AG20443 (cell line): ENCODE measurements at regions not wholly inside any gene's neighbourhood (a gene's known extent, or its start where the extent isn't known, plus 50 kb on each side); places are given as distances from the start of the nearest gene placed in this dataset.
"Not testable (repeated sequence)": the region's sequence is repeated elsewhere in the genome, so short reads cannot be mapped to it uniquely, and the experiment has no call there.

ENCODE experiments used
- DNase-seq: peaks from one replicate; pipeline ENCODE4 v3.0.0; 2012; ENCODE audit warnings: low spot score, mixed read lengths

DNA sequence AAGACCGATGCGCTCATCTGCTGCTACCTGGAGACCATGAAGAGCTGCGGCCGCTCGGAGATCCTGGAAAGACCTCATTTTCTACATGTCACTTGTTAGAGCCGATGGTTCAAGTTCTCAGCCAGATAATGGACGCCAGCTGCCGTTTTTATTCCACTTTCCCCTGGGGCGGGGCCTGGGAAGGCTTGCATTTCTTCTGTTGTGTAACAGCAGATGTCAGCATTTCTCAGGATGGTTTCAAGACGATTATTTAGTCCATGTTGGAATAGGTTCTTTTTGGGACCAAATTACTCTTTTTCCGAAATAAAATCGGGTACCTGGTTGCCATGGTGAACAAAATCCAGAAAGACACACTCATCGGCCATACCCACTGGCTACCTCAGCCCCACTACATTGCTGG lies 1418.3 kb downstream of the CDH11 start:
- no peak for DNase-seq

DNA sequence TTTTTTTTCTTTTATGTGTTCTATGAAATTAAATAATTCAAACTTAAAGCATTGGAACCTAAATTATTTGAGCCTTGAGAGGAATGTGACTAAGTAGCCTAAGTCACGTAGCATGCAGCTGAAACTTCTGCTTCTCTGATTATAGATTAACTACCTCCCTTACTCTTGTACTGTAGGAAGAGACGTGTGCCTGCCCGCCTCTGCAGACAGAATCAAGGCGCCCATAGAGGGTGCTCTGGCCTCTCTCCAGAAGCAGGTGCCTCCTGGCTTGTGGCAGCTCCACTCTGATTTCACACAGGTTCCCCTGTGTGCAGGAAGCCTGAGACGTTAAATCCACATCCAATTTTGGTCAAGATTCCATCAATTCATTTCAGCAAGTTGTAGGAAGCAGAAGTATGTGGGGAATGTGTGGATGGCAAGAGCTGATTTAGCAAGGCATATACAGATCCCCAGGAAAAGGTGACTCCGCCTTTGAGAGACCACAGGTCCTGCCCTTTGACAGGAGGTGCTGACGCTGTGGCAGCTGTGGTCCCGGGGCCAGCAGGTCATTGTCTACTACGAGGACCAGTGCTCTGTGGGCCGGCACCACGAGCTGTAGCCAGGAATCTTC lies 1418.8 kb downstream of the CDH11 start:
- no peak for DNase-seq

- DNase-seq: no peak
Observed at GRCh38 chr16:63697736-63698135, 1424.1 kb downstream of the CDH11 start.

- no peak for DNase-seq
Observed at GRCh38 chr16:63695347-63695746, 1426.5 kb downstream of the CDH11 start.

DNA sequence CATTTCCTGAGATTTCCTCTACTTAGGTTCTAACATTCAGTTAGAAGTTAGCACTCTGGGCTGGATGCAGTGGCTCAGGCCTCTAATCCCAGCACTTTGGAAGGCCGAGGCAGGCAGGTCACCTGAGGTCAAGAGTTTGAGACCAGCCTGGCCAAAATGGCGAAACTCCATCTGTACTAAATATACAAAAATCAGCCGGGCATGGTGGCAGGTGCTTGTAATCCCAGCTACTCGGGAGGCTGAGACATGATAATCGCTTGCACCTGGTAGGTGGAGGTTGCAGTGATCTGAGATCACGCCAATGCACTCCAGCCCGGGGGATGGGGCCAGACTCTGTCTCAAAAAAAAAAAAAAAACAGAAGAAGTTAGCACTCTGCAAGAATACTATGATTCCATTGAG lies 1430.9 kb downstream of the CDH11 start:
- DNase-seq: no peak

DNA sequence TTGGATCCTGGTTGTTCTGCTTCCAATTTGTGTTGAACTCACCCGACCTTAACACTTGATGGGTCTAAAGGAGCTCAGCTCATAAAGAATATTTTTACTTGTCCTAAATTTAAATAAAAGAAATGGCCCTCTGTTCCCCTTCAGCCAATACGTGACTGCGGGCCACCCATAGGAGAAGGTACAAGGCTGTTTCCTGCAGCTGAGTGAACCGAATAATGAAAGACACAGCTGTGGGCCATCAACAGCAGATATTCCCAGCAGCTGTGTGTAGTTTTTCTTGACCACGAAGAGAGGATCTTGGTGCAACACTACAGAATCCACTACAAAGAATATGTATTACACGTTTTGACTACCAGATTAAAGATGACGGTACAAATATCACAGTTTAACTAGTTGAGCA lies 1431.6 kb downstream of the CDH11 start:
- DNase-seq: no peak

DNA sequence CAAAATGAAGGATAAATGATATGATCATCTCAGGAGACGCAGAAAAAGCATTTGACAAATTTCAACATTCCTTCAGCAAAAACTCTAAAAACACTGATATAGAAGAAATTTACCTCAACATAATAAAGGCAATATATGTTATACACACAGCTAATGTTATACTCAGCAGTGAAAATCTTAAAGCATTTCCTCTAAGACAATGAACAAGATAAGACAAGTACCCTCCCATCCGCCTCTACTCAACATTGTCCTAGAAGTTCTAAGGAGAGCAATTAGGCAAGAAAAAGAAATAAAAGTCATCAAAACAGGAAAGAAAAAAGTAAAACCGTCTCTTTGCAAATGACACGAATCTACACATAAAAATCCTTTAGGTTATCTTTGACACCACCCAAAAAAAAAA lies 1432.8 kb downstream of the CDH11 start:
- no peak for DNase-seq

- no peak for DNase-seq
Observed at GRCh38 chr16:63684149-63685101, 1437.4 kb downstream of the CDH11 start.

DNA sequence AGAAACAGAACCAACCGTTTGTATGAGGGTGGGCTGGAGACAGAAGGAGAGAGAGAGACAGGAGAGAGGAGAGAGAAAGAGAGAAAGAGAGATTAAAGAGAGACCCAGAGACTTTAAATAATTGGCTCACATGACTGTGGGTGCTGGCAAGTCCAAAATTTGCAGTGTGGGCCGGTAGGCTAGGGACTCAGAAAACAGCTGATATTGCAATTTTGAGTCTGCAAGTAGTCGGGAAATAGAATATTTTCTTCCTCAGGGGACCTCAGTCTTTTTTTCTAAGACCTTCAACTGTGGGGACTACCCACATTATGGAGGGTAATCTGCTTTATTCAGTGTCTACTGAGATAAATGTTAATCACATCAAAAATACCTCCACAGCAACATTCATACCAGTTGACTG lies 1439.0 kb downstream of the CDH11 start:
- no peak for DNase-seq

GRCh38 chr16:63672493-63672892 lies 1449.4 kb downstream of the CDH11 start:
- no peak for DNase-seq

DNA sequence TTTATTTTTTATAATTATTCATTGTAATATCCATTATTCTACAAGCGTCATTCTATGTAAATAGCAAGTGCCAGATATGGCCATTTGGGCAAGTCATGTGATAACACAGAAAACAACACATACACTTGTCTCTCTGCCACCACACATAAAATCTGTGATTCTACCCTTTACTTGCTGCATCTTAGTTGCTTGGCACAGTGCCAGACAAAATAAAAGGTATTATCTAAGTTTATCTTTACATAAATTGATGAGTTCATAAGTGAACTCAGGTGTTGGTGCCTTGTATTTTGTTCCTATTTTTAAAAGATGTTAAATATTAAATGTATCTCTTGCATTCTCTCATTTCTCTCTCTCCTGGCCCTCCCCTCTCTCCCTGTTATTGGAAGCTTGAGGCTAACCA lies 1458.7 kb downstream of the CDH11 start:
- no peak for DNase-seq

GRCh38 chr16:63655846-63656245 lies 1466.0 kb downstream of the CDH11 start:
- no peak for DNase-seq

GRCh38 chr16:63653044-63653839 lies 1468.6 kb downstream of the CDH11 start:
- DNase-seq: no peak

DNA sequence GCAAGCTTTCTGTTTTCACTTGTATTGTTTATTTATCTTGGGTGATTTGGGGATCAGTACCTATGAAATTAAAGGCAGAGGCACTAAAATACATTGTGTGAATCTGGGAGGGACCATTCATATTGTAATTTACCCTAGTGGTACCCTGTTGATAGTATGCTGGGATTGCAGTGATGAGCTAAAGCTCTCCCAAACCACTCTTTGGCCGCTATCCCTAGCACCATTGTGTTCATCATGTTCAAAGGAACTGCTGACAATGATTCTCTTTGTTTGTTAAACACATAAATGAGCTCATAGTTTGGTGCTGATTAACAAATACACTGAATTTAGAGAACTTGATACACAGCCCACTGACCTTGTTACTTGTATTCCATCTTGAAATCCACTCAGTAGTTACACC lies 1469.8 kb downstream of the CDH11 start:
- DNase-seq: no peak

GRCh38 chr16:63650550-63650949 lies 1471.3 kb downstream of the CDH11 start:
- DNase-seq: no peak

DNA sequence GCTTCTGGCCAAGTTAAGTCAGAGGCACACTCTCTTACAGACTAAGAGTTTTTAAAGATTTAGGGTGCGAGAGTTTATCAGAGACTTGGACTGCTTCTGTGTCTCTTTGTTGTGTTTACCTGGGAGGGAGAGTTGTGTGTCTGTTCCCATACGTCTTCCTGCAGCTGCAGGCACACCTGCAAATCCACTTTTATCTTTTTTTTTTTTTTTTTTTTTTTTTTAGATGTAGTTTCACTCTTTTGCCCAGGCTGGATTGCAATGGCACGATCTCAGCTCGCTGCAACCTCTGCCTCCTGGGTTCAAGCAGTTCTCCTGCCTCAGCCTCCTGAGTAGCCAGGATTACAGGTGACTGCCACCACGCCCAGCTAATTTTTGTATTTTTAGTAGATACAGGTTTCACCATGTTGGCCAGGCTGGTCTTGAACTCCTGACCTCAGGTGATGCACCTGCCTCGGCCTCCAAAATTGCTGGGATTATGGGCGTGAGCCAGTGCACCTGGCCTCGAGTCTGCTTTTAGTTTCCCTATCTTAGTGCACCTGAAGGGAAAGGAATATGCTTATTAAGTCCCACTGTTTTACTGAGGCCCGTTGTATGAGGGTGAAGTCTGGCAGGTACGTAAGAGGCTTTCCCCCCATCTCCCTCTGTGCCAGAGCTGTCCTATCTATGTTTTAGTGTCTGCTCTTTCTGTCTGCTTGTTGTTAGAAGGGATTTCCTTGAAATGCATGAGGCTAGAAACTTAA lies 1488.0 kb downstream of the CDH11 start:
- DNase-seq: not testable (repeated sequence)

DNA sequence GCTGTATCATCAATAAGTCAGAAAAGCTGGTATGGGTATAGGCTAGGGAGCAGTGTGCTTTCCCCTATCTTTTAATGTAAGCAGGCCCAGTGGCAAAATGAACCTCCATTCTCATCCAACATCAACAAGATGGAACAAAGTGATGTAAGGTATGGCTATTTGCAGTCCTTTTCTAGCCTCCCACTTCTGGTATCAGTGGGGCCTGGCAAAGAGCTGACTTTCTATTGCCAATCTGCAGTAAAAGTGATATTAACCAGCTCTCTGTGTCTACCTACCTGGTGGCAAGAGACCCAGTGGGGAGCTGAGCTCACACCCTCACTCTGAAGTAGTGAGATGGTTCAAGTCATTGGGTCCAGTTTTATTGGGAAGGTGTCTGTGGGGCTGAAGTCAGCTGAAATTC lies 1492.6 kb downstream of the CDH11 start:
- no peak for DNase-seq

DNA sequence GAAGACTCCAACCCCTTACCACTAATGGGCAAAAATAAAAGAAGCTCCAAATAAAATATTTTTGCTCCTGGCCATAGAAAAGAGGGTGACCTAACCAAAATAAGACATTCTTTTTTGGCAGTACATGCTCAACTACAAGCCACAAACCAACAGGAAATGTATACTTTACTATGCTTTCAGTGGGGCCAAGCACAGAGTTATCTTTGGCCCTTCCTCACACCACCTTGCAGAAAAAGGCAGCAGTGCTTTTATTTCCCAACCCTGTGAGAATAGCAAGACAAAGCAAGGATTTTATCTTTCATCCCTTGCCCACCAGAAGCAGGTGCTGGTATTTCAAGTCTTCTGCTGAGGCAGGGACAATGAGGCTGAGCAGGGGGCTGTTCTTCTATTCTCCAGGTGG lies 1493.1 kb downstream of the CDH11 start:
- no peak for DNase-seq

DNA sequence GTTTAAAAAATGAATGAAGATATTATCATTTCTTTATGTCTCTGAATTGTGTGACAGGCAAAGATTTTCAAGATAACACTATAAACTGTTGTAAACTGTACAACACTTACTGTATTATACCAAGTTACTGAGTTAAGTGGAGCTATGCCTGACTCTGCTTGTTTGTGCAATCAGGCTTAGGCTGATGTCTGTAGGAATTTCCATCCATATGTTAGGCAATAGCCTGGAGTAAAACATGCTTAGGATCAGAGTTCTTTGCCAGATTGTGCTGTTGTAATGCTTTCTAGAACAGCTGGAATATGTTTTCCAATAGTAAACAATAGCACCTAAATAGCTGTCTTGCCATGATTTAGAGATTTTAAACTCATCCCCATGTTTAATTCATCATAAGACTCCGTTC lies 1496.7 kb downstream of the CDH11 start:
- no peak for DNase-seq

GRCh38 chr16:63623551-63624039 lies 1498.3 kb downstream of the CDH11 start:
- no peak for DNase-seq

DNA sequence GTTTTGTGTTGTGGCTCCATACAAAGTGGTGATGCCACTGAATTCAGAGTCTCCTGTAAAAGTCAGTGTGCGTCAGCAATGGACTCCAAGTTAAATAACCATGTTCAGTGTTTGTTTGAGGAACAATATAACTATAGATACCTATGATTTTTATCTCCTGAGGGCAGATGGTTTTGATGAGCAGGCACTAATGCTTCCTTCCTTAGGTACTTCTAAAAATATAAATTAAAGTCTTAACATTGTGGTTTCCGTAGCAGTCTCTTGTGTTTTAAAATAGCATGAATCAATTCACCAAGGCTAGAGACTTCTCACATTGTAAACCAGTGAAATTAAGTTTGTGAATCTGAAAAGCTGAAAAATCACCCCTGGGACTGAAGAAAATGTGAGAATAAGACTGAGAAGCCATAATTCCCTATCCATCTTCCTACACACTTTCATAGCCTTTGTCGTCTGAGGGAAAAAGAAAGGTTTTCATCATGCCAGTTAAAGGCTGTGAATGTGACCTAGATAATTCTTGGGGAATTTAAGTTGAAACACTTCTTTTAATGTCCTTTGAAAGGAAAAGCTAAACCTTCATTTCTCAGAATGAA lies 1502.9 kb downstream of the CDH11 start:
- DNase-seq: no peak
